Colonic mucosa (tissue), 4 donors: ENCODE measurements at regions not wholly inside any gene's neighbourhood (a gene's known extent, or its start where the extent isn't known, plus 50 kb on each side); places are given as distances from the start of the nearest gene placed in this dataset.

ENCODE experiments used
- DNase-seq: peaks from one replicate; pipeline ENCODE4 v3.0.0-alpha.2; 2020
- H3K27ac ChIP-seq: fragments of 200-600 bp; one replicate; pipeline ENCODE4 v1.8.0; 2021
- H3K27me3 ChIP-seq: fragments of 200-600 bp; one replicate; pipeline ENCODE4 v1.8.0; 2021
- H3K36me3 ChIP-seq: fragments of 200-600 bp; one replicate; pipeline ENCODE4 v1.8.0; 2021
- H3K4me1 ChIP-seq: fragments of 200-600 bp; one replicate; pipeline ENCODE4 v1.8.0; 2021; ENCODE audit warnings: mild to moderate bottlenecking
- H3K4me3 ChIP-seq: fragments of 200-600 bp; one replicate; pipeline ENCODE4 v1.8.0; 2021
- H3K9ac ChIP-seq, 2 donors: one replicate each; pipeline ENCODE4 v1.7.0; 2013; ENCODE audit warnings: control low read depth in 2 of 2, low read depth in 2 of 2, low read length in 2 of 2
- H3K9me3 ChIP-seq: fragments of 200-600 bp; one replicate; pipeline ENCODE4 v1.8.0; 2021
- CTCF ChIP-seq: fragments of 200-600 bp; IDR thresholded peaks from one replicate; pipeline ENCODE4 v1.8.0; 2022; ENCODE audit warnings: antibody characterized with exemption, mild to moderate bottlenecking
- intact Hi-C: fragments of 100-400 bp; cut with DNase I; formaldehyde crosslinking; loops from one replicate; pipeline ENCODE4 v1.14.1; 2022
- donor health status: healthy.
- donor health status: DM: no; HTN: no; CAD: no.
- donor health status: DM: no; HTN: no; CAD: no.

GRCh38 chr2:204343685-204344084 is 201.6 kb upstream of the PARD3B start:
- H3K36me3 ChIP-seq, result no peaks in the 10 kb centered on the region
- H3K9ac ChIP-seq, result no peak overlapping the region
- H3K27ac ChIP-seq, result no peak overlapping the region
- H3K4me1 ChIP-seq, result no peaks in the 10 kb centered on the region
- H3K4me3 ChIP-seq, result no peak overlapping the region
- no peaks in the 10 kb centered on the region for H3K9me3 ChIP-seq
- intact Hi-C loops, result no loop called here
- no peak for DNase-seq
- no peaks in the 10 kb centered on the region for H3K27me3 ChIP-seq
- no peak for TF ChIP-seq CTCF

GRCh38 chr2:204344119-204344518 is 201.2 kb upstream of the PARD3B start:
- intact Hi-C loops, result no loop called here
- no peak overlapping the region for H3K9ac ChIP-seq
- H3K36me3 ChIP-seq, result no peaks in the 10 kb centered on the region
- H3K27me3 ChIP-seq, result no peaks in the 10 kb centered on the region
- no peak for TF ChIP-seq CTCF
- no peaks in the 10 kb centered on the region for H3K4me1 ChIP-seq
- no peak for DNase-seq
- no peak overlapping the region for H3K4me3 ChIP-seq
- H3K27ac ChIP-seq, result no peak overlapping the region
- no peaks in the 10 kb centered on the region for H3K9me3 ChIP-seq

- Histone ChIP-seq H3K36me3 (no peaks in the 10 kb centered on the region), H3K4me3 (no peak overlapping the region), H3K9ac (no peak overlapping the region), H3K9me3 (no peaks in the 10 kb centered on the region), H3K4me1 (no peaks in the 10 kb centered on the region), H3K27me3 (no peaks in the 10 kb centered on the region), H3K27ac (no peak overlapping the region)
- intact Hi-C loops, result no loop called here
- TF ChIP-seq CTCF, result no peak
- no peak for DNase-seq
Observed at GRCh38 chr2:204346906-204347305, 198.4 kb upstream of the PARD3B start.

- intact Hi-C loops, result no loop called here
- Histone ChIP-seq H3K27ac (no peak overlapping the region), H3K4me1 (no peaks in the 10 kb centered on the region), H3K36me3 (no peaks in the 10 kb centered on the region), H3K9me3 (no peaks in the 10 kb centered on the region), H3K9ac (no peak overlapping the region), H3K4me3 (no peak overlapping the region), H3K27me3 (no peaks in the 10 kb centered on the region)
- DNase-seq, result no peak
- TF ChIP-seq CTCF, result no peak
Observed at GRCh38 chr2:204353823-204354222, 191.5 kb upstream of the PARD3B start.

GRCh38 chr2:204354442-204354856 is 190.8 kb upstream of the PARD3B start:
- no peak for DNase-seq
- Histone ChIP-seq H3K9ac (no peak overlapping the region), H3K27me3 (no peaks in the 10 kb centered on the region), H3K9me3 (no peaks in the 10 kb centered on the region), H3K4me3 (no peak overlapping the region), H3K27ac (no peak overlapping the region), H3K36me3 (no peaks in the 10 kb centered on the region), H3K4me1 (no peaks in the 10 kb centered on the region)
- intact Hi-C loops, result no loop called here
- TF ChIP-seq CTCF, result no peak

GRCh38 chr2:204355688-204356087 is 189.6 kb upstream of the PARD3B start:
- no peak overlapping the region for H3K9ac ChIP-seq
- no peak for DNase-seq
- intact Hi-C loops, result no loop called here
- H3K4me1 ChIP-seq, result no peaks in the 10 kb centered on the region
- H3K4me3 ChIP-seq, result no peak overlapping the region
- no peaks in the 10 kb centered on the region for H3K9me3 ChIP-seq
- no peaks in the 10 kb centered on the region for H3K27me3 ChIP-seq
- no peak overlapping the region for H3K27ac ChIP-seq
- TF ChIP-seq CTCF, result no peak
- no peaks in the 10 kb centered on the region for H3K36me3 ChIP-seq
